Activated CD4-positive, alpha-beta T cell treated with anti-CD3 and anti-CD28 coated beads for 36 hours (primary cell): ENCODE measurements at regions not wholly inside any gene's neighbourhood (a gene's known extent, or its start where the extent isn't known, plus 50 kb on each side); places are given as distances from the start of the nearest gene placed in this dataset.
"Not testable (repeated sequence)": the region's sequence is repeated elsewhere in the genome, so short reads cannot be mapped to it uniquely, and the experiment has no call there.

Experiments used
- ATAC-seq: fragments of 200-7000 bp; cut with Tn5 transposase; one replicate; pipeline ENCODE4 v1.10.0; 2021; ENCODE audit warnings: mild to moderate bottlenecking, moderate library complexity
- CTCF ChIA-PET: fragments of 350-600 bp; sonication (Branson Sonifier 250); formaldehyde crosslinking; loops from one replicate; lab custom pipeline; 2021; ENCODE audit warnings: antibody characterized with exemption; lab: Charles Lee
- POLR2A ChIA-PET: fragments of 350-600 bp; sonication (Branson Sonifier 250); formaldehyde crosslinking; loops from one replicate; lab custom pipeline; 2021; ENCODE audit warnings: antibody characterized with exemption, inconsistent platforms; lab: Charles Lee
- DNase-seq: peaks from one replicate; pipeline ENCODE4 v3.0.0-alpha.2; 2020
- H3K27ac Mint-ChIP-seq: one replicate; pipeline ENCODE4 v1.8.0; 2021; ENCODE audit warnings: mixed read lengths
- H3K27me3 Mint-ChIP-seq: one replicate; pipeline ENCODE4 v1.8.0; 2021; ENCODE audit warnings: mixed read lengths
- H3K36me3 Mint-ChIP-seq: one replicate; pipeline ENCODE4 v1.8.0; 2021; ENCODE audit warnings: low read depth, mixed read lengths
- H3K4me1 Mint-ChIP-seq: one replicate; pipeline ENCODE4 v1.8.0; 2021; ENCODE audit warnings: mixed read lengths
- H3K4me3 Mint-ChIP-seq: one replicate; pipeline ENCODE4 v1.8.0; 2021; ENCODE audit warnings: mild to moderate bottlenecking, moderate library complexity, mixed read lengths
- H3K9me3 Mint-ChIP-seq: one replicate; pipeline ENCODE4 v1.8.0; 2021; ENCODE audit warnings: low read depth, mixed read lengths
- intact Hi-C, 2 experiments: fragments of 100-400 bp; cut with DNase I in 1 of 2; cut with micrococcal nuclease in 1 of 2; formaldehyde crosslinking; loops; one replicate each; pipeline versions ENCODE4 v1.14.2 to v1.15.1; 2022 to 2024; cut with DNase I, micrococcal nuclease

GRCh38 chr5:135158314-135158697 is 124.3 kb upstream of the PITX1 start:
- Mint-ChIP-seq H3K4me3 (no peak overlapping the region), H3K4me1 (no peaks in the 10 kb centered on the region), H3K36me3 (no peaks in the 10 kb centered on the region), H3K27ac (no peak overlapping the region), H3K9me3 (peaks cover 16% of the 10 kb centered on the region), H3K27me3 (peaks cover 15% of the 10 kb centered on the region)
- ATAC-seq (no peak), DNase-seq (no peak)
- intact Hi-C loops = no loop called here
- CTCF ChIA-PET = no interaction called here
- POLR2A ChIA-PET = no interaction called here

GRCh38 chr5:135157421-135158313 is 123.6 kb upstream of the PITX1 start:
- Mint-ChIP-seq H3K4me3 (no peak overlapping the region), H3K27ac (no peak overlapping the region), H3K27me3 (peaks cover 15% of the 10 kb centered on the region), H3K36me3 (no peaks in the 10 kb centered on the region), H3K9me3 (peaks cover 16% of the 10 kb centered on the region), H3K4me1 (no peaks in the 10 kb centered on the region)
- intact Hi-C loops = no loop called here
- ChIA-PET POLR2A (no interaction called here), CTCF (interaction anchor here (0.5 kb wide), 1 partner anchor 95 kb away, joined by 3 read pairs; no protein-coding TSS in a partner anchor)
- no peak for DNase-seq
- no peak for ATAC-seq

GRCh38 chr5:135156715-135157404 is 122.8 kb upstream of the PITX1 start:
- ChIA-PET POLR2A (no interaction called here), CTCF (interaction anchor here (0.5 kb wide), 1 partner anchor 94 kb away, joined by 3 read pairs; no protein-coding TSS in a partner anchor)
- Mint-ChIP-seq H3K4me3 (no peak overlapping the region), H3K27ac (no peak overlapping the region), H3K4me1 (no peaks in the 10 kb centered on the region), H3K9me3 (peaks cover 16% of the 10 kb centered on the region), H3K27me3 (peaks cover 15% of the 10 kb centered on the region), H3K36me3 (no peaks in the 10 kb centered on the region)
- intact Hi-C loops = no loop called here
- ATAC-seq = no peak
- DNase-seq = no peak

- no peaks in the 10 kb centered on the region for H3K4me1 Mint-ChIP-seq
- H3K4me3 Mint-ChIP-seq = no peak overlapping the region
- POLR2A ChIA-PET = no interaction called here
- CTCF ChIA-PET = interaction anchor here (0.6 kb wide), 1 partner anchor 88 kb away, joined by 3 read pairs; no protein-coding TSS in a partner anchor
- no peak for DNase-seq
- no peak overlapping the region for H3K27ac Mint-ChIP-seq
- intact Hi-C loops = no loop called here
- peaks cover 16% of the 10 kb centered on the region for H3K9me3 Mint-ChIP-seq
- no peaks in the 10 kb centered on the region for H3K36me3 Mint-ChIP-seq
- H3K27me3 Mint-ChIP-seq = peaks cover 12% of the 10 kb centered on the region
- ATAC-seq = no peak
Observed at GRCh38 chr5:135156337-135156714, 122.3 kb upstream of the PITX1 start.

GRCh38 chr5:135155616-135156214 is 121.7 kb upstream of the PITX1 start:
- H3K27me3 Mint-ChIP-seq = peaks cover 9% of the 10 kb centered on the region
- no peaks in the 10 kb centered on the region for H3K4me1 Mint-ChIP-seq
- H3K36me3 Mint-ChIP-seq = no peaks in the 10 kb centered on the region
- POLR2A ChIA-PET = no interaction called here
- no peak overlapping the region for H3K4me3 Mint-ChIP-seq
- H3K9me3 Mint-ChIP-seq = peaks cover 16% of the 10 kb centered on the region
- DNase-seq (no peak), ATAC-seq (no peak)
- intact Hi-C loops = no loop called here
- no peak overlapping the region for H3K27ac Mint-ChIP-seq
- CTCF ChIA-PET = interaction anchor here (0.6 to 0.7 kb wide), 2 partner anchors 12 to 88 kb away, joined by 3 read pairs; no protein-coding TSS in a partner anchor

GRCh38 chr5:135154961-135155360 is 120.9 kb upstream of the PITX1 start:
- Mint-ChIP-seq H3K36me3 (no peaks in the 10 kb centered on the region), H3K4me1 (no peaks in the 10 kb centered on the region), H3K9me3 (peaks cover 16% of the 10 kb centered on the region), H3K27ac (no peak overlapping the region), H3K4me3 (no peak overlapping the region), H3K27me3 (peaks cover 7% of the 10 kb centered on the region)
- DNase-seq = no peak
- ChIA-PET POLR2A (no interaction called here), CTCF (interaction anchor here (0.7 kb wide), 1 partner anchor 12 kb away, joined by 3 read pairs; no protein-coding TSS in a partner anchor)
- ATAC-seq = no peak
- intact Hi-C loops = no loop called here

GRCh38 chr5:135154197-135154596 is 120.2 kb upstream of the PITX1 start:
- intact Hi-C loops = no loop called here
- no peak overlapping the region for H3K4me3 Mint-ChIP-seq

GRCh38 chr5:135153661-135154060 is 119.6 kb upstream of the PITX1 start:
- no peak overlapping the region for H3K4me3 Mint-ChIP-seq
- CTCF ChIA-PET = interaction anchor here (0.6 kb wide), 1 partner anchor 19 kb away, joined by 3 read pairs; no protein-coding TSS in a partner anchor
- intact Hi-C loops = no loop called here

More at GRCh38 chr5:135154197-135154596, 120.2 kb upstream of the PITX1 start:
- Mint-ChIP-seq H3K9me3 (peaks cover 16% of the 10 kb centered on the region), H3K27me3 (peaks cover 7% of the 10 kb centered on the region), H3K27ac (no peak overlapping the region), H3K4me1 (no peaks in the 10 kb centered on the region), H3K36me3 (no peaks in the 10 kb centered on the region)
- ATAC-seq (no peak), DNase-seq (no peak)
- ChIA-PET POLR2A (no interaction called here), CTCF (no interaction called here)

GRCh38 chr5:135153259-135153658 is 119.2 kb upstream of the PITX1 start:
- ATAC-seq (no peak), DNase-seq (no peak)
- H3K9me3 Mint-ChIP-seq = peaks cover 8% of the 10 kb centered on the region
- ChIA-PET CTCF (interaction anchor here (0.6 kb wide), 1 partner anchor 19 kb away, joined by 3 read pairs; no protein-coding TSS in a partner anchor), POLR2A (no interaction called here)
- no peak overlapping the region for H3K4me3 Mint-ChIP-seq
- intact Hi-C loops = no loop called here
- no peaks in the 10 kb centered on the region for H3K4me1 Mint-ChIP-seq
- H3K27ac Mint-ChIP-seq = no peak overlapping the region
- H3K36me3 Mint-ChIP-seq = no peaks in the 10 kb centered on the region
- H3K27me3 Mint-ChIP-seq = peaks cover 7% of the 10 kb centered on the region

More at GRCh38 chr5:135153661-135154060, 119.6 kb upstream of the PITX1 start:
- Mint-ChIP-seq H3K27ac (no peak overlapping the region), H3K27me3 (peaks cover 7% of the 10 kb centered on the region), H3K9me3 (peaks cover 10% of the 10 kb centered on the region), H3K4me1 (no peaks in the 10 kb centered on the region), H3K36me3 (no peaks in the 10 kb centered on the region)
- ATAC-seq = no peak
- DNase-seq = no peak
- POLR2A ChIA-PET = no interaction called here

- DNase-seq, H3K9me3 Mint-ChIP-seq, CTCF ChIA-PET, ATAC-seq, H3K27me3 Mint-ChIP-seq, intact Hi-C loops, H3K27ac Mint-ChIP-seq, POLR2A ChIA-PET, H3K4me3 Mint-ChIP-seq, H3K36me3 Mint-ChIP-seq, H3K4me1 Mint-ChIP-seq: not testable (repeated sequence)
Observed at GRCh38 chr5:135151660-135152059, 117.6 kb upstream of the PITX1 start.

- Mint-ChIP-seq H3K27me3 (peaks cover 9% of the 10 kb centered on the region), H3K36me3 (no peaks in the 10 kb centered on the region), H3K9me3 (no peaks in the 10 kb centered on the region), H3K4me3 (no peak overlapping the region), H3K4me1 (no peaks in the 10 kb centered on the region), H3K27ac (no peak overlapping the region)
- no peak for DNase-seq
- POLR2A ChIA-PET = no interaction called here
- intact Hi-C loops = no loop called here
- CTCF ChIA-PET = no interaction called here
- ATAC-seq = no peak
Observed at GRCh38 chr5:135151256-135151655, 117.2 kb upstream of the PITX1 start.
